ENCODE measurements at regions not wholly inside any gene's neighbourhood (a gene's known extent, or its start where the extent isn't known, plus 50 kb on each side); places are given as distances from the start of the nearest gene placed in this dataset.

DNA sequence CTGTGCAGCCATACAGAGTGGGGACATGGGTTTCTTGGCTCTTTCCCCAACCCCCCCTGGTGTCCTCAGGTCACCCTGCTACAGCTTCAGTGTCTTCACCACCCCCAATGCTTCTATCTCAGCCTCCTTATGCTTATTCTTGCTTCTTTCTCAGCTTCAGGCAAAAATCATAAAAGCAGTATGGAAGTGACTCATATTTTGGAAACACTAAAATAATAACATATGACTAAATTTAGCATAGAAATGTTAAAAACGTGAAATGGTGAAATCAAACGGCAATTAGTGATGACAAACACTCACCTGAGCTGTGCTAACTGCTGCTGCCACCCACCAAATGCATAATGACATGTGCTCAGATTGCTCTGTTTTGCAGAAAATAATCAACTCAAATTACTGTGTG lies 475.2 kb upstream of the EPHA3 start:
- TF ChIP-seq, protein P1, sequence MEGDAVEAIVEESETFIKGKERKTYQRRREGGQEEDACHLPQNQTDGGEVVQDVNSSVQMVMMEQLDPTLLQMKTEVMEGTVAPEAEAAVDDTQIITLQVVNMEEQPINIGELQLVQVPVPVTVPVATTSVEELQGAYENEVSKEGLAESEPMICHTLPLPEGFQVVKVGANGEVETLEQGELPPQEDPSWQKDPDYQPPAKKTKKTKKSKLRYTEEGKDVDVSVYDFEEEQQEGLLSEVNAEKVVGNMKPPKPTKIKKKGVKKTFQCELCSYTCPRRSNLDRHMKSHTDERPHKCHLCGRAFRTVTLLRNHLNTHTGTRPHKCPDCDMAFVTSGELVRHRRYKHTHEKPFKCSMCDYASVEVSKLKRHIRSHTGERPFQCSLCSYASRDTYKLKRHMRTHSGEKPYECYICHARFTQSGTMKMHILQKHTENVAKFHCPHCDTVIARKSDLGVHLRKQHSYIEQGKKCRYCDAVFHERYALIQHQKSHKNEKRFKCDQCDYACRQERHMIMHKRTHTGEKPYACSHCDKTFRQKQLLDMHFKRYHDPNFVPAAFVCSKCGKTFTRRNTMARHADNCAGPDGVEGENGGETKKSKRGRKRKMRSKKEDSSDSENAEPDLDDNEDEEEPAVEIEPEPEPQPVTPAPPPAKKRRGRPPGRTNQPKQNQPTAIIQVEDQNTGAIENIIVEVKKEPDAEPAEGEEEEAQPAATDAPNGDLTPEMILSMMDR (conservative IDR thresholded peaks at IDR 0.05) = no peak
- no peak for TF ChIP-seq ZFX (IDR thresholded peaks at IDR 0.05)

Data from C4-2B (cell line).